HG02852 (cell line): ENCODE measurements at regions not wholly inside any gene's neighbourhood (a gene's known extent, or its start where the extent isn't known, plus 50 kb on each side); places are given as distances from the start of the nearest gene placed in this dataset.
"Not testable (repeated sequence)": the region's sequence is repeated elsewhere in the genome, so short reads cannot be mapped to it uniquely, and the experiment has no call there.

Experiments
- ATAC-seq: cut with Tn5 transposase; IDR thresholded peaks from one replicate; pipeline ENCODE4 v1.9.1; 2021; ENCODE audit warnings: mild to moderate bottlenecking, moderate library complexity; ENCODE audit not compliant: unreplicated experiment

GRCh38 chr15:98546329-98546728 lies 102.0 kb upstream of the IGF1R start:
- no peak for ATAC-seq

- ATAC-seq: no peak
These were observed 101.1 kb upstream of the IGF1R start for GRCh38 chr15:98547275-98547674.

GRCh38 chr15:98547741-98548138 lies 100.6 kb upstream of the IGF1R start:
- no peak for ATAC-seq

- ATAC-seq: no peak
These were observed 100.0 kb upstream of the IGF1R start for GRCh38 chr15:98548139-98548971.

- ATAC-seq: no peak
These were observed 99.3 kb upstream of the IGF1R start for GRCh38 chr15:98549003-98549402.

- no peak for ATAC-seq
These were observed 98.6 kb upstream of the IGF1R start for GRCh38 chr15:98549741-98550140.

- not testable (repeated sequence) for ATAC-seq
These were observed 98.0 kb upstream of the IGF1R start for GRCh38 chr15:98550363-98550762.

- ATAC-seq: no peak
These were observed 96.3 kb upstream of the IGF1R start for GRCh38 chr15:98551936-98552562.

GRCh38 chr15:98554272-98555172 lies 93.8 kb upstream of the IGF1R start:
- no peak for ATAC-seq

GRCh38 chr15:98555173-98555515 lies 93.2 kb upstream of the IGF1R start:
- no peak for ATAC-seq

- no peak for ATAC-seq
These were observed 92.0 kb upstream of the IGF1R start for GRCh38 chr15:98556321-98556720.

GRCh38 chr15:98560338-98560737 lies 88.0 kb upstream of the IGF1R start:
- ATAC-seq: no peak

GRCh38 chr15:98561169-98561941 lies 87.0 kb upstream of the IGF1R start:
- no peak for ATAC-seq

GRCh38 chr15:98562331-98562937 lies 85.9 kb upstream of the IGF1R start:
- no peak for ATAC-seq

GRCh38 chr15:98565566-98565965 lies 82.8 kb upstream of the IGF1R start:
- no peak for ATAC-seq

- no peak for ATAC-seq
These were observed 80.4 kb upstream of the IGF1R start for GRCh38 chr15:98567951-98568350.

GRCh38 chr15:98568382-98569017 lies 79.8 kb upstream of the IGF1R start:
- no peak for ATAC-seq

GRCh38 chr15:98570119-98570518 lies 78.2 kb upstream of the IGF1R start:
- ATAC-seq: no peak

- no peak for ATAC-seq
These were observed 67.8 kb upstream of the IGF1R start for GRCh38 chr15:98580572-98580971.

GRCh38 chr15:98581715-98582114 lies 66.6 kb upstream of the IGF1R start:
- ATAC-seq: no peak
